Endothelial cell of umbilical vein (primary cell): ENCODE measurements at regions not wholly inside any gene's neighbourhood (a gene's known extent, or its start where the extent isn't known, plus 50 kb on each side); places are given as distances from the start of the nearest gene placed in this dataset.

Experiments used
- EZH2 ChIP-seq: IDR thresholded peaks from 2 replicates; pipeline ENCODE4 v1.6.1; 2012; ENCODE audit warnings: borderline replicate concordance, low read depth, mild to moderate bottlenecking, moderate library complexity, low read length, inconsistent platforms; ENCODE audit not compliant: severe bottlenecking
- FOS ChIP-seq: IDR thresholded peaks from 2 replicates; pipeline ENCODE4 v1.6.1; 2011; ENCODE audit warnings: mild to moderate bottlenecking, low read length, moderate library complexity, borderline replicate concordance; ENCODE audit not compliant: insufficient read depth
- GATA2 ChIP-seq: IDR thresholded peaks from 2 replicates; pipeline ENCODE4 v1.7.0; 2011; ENCODE audit warnings: low read depth, mild to moderate bottlenecking, moderate library complexity, mixed read lengths, low read length; ENCODE audit not compliant: insufficient read length, insufficient read depth
- JUN ChIP-seq: IDR thresholded peaks from 2 replicates; pipeline ENCODE4 v1.6.1; 2011; ENCODE audit warnings: borderline replicate concordance, low read depth; ENCODE audit not compliant: insufficient read length, insufficient read depth
- MYC ChIP-seq: IDR thresholded peaks from one replicate; pipeline ENCODE4 v1.6.1; 2011; ENCODE audit warnings: mild to moderate bottlenecking, low read depth, low read length
- POLR2A ChIP-seq: IDR thresholded peaks from 2 replicates; pipeline ENCODE4 v1.6.1; 2012; ENCODE audit warnings: low read depth, mild to moderate bottlenecking, control low read depth, low read length
- POLR2AphosphoS5 ChIP-seq: IDR thresholded peaks from 2 replicates; pipeline ENCODE4 v1.6.1; 2012; ENCODE audit warnings: low read depth, mild to moderate bottlenecking, control low read depth, low read length, moderate library complexity; ENCODE audit not compliant: insufficient read depth
- TF ChIP-seq, protein P1 (sequence below), 2 donors: IDR thresholded peaks; 1 replicate in 1 of 2; 2 replicates in 1 of 2; pipeline ENCODE4 v1.5.1; 2011; ENCODE audit warnings: low read length in 2 of 2, mild to moderate bottlenecking in 2 of 2, moderate library complexity in 2 of 2, control low read depth in 1 of 2, inconsistent platforms in 1 of 2, low read depth in 1 of 2; ENCODE audit not compliant: insufficient read depth in 1 of 2; ENCODE audit errors: extremely low read depth in 1 of 2
- TF ChIP-seq, protein P2 (sequence below): IDR thresholded peaks from 2 replicates; pipeline ENCODE4 v1.6.1; 2011; ENCODE audit not compliant: insufficient read depth, insufficient read length

DNA sequence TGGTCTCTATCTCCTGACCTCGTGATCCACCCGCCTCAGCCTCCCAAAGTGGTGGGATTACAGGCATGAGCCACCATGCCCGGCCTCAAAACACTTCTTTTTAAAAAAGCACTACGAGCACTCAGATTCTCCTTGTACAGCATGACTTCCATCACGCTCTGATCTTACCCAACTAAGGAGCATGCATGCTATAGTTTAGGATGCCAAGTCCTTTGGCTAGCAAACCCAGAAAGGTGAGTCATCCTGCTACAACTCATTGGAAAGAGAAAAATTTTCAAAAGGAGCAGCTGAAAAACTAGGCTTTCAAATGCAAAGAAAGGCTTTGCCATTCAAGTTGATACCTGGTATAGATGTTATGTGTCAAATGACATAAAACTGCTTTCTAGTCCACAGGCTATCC, 70.3 kb upstream of the PRICKLE2 start:
- TF ChIP-seq, protein P1, sequence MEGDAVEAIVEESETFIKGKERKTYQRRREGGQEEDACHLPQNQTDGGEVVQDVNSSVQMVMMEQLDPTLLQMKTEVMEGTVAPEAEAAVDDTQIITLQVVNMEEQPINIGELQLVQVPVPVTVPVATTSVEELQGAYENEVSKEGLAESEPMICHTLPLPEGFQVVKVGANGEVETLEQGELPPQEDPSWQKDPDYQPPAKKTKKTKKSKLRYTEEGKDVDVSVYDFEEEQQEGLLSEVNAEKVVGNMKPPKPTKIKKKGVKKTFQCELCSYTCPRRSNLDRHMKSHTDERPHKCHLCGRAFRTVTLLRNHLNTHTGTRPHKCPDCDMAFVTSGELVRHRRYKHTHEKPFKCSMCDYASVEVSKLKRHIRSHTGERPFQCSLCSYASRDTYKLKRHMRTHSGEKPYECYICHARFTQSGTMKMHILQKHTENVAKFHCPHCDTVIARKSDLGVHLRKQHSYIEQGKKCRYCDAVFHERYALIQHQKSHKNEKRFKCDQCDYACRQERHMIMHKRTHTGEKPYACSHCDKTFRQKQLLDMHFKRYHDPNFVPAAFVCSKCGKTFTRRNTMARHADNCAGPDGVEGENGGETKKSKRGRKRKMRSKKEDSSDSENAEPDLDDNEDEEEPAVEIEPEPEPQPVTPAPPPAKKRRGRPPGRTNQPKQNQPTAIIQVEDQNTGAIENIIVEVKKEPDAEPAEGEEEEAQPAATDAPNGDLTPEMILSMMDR (IDR thresholded peaks at IDR 0.05; ENCODE audit: extremely low read depth in 1 of 2, insufficient read depth in 1 of 2, low read depth in 1 of 2, low read length in 2 of 2) = no peak
- no peak for TF ChIP-seq POLR2A
- TF ChIP-seq EZH2 = no peak
- TF ChIP-seq MYC = no peak
- no peak for TF ChIP-seq GATA2
- no peak for TF ChIP-seq POLR2AphosphoS5
- TF ChIP-seq, protein P2, sequence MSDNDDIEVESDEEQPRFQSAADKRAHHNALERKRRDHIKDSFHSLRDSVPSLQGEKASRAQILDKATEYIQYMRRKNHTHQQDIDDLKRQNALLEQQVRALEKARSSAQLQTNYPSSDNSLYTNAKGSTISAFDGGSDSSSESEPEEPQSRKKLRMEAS = no peak
- no peak for TF ChIP-seq JUN
- peak; percentile 39 for TF ChIP-seq FOS
